GM23248 (cell line): ENCODE measurements at regions not wholly inside any gene's neighbourhood (a gene's known extent, or its start where the extent isn't known, plus 50 kb on each side); places are given as distances from the start of the nearest gene placed in this dataset.

Experiments used
- DNase-seq: peaks from one replicate; pipeline ENCODE4 v3.0.0-alpha.2; 2015
- H2AFZ ChIP-seq: fragments of 200-600 bp; sonication (generic); 2 replicates; pipeline ENCODE4 v1.6.1; 2016; ENCODE audit warnings: antibody characterized with exemption
- H3F3A ChIP-seq: fragments of 200-600 bp; sonication (generic); 2 replicates; pipeline ENCODE4 v1.6.1; 2016; ENCODE audit warnings: mild to moderate bottlenecking, antibody characterized with exemption, mixed run types; ENCODE audit not compliant: insufficient read depth
- H3K27ac ChIP-seq: fragments of 200-600 bp; sonication (generic); 2 replicates; pipeline ENCODE4 v1.5.1; 2016; ENCODE audit warnings: mild to moderate bottlenecking
- H3K27me3 ChIP-seq: fragments of 200-600 bp; sonication (generic); replicated peaks from 2 replicates; pipeline ENCODE4 v1.6.1; 2016; ENCODE audit warnings: mild to moderate bottlenecking; ENCODE audit not compliant: insufficient read depth
- H3K36me3 ChIP-seq: fragments of 200-600 bp; sonication (generic); 2 replicates; pipeline ENCODE4 v1.6.1; 2016; ENCODE audit warnings: low read depth, mild to moderate bottlenecking
- H3K4me1 ChIP-seq: fragments of 200-600 bp; sonication (generic); 2 replicates; pipeline ENCODE4 v1.6.1; 2016; ENCODE audit warnings: mild to moderate bottlenecking; ENCODE audit not compliant: insufficient read depth
- H3K4me2 ChIP-seq: fragments of 200-600 bp; sonication (generic); one replicate; pipeline ENCODE4 v1.6.1; 2016; ENCODE audit warnings: mild to moderate bottlenecking; ENCODE audit not compliant: unreplicated experiment
- H3K4me3 ChIP-seq: fragments of 200-600 bp; sonication (generic); 2 replicates; pipeline ENCODE4 v1.5.1; 2016; ENCODE audit warnings: mild to moderate bottlenecking
- H3K79me2 ChIP-seq: fragments of 200-600 bp; sonication (generic); 2 replicates; pipeline ENCODE4 v1.6.1; 2016; ENCODE audit warnings: mild to moderate bottlenecking; ENCODE audit not compliant: insufficient read depth
- H3K9ac ChIP-seq: fragments of 200-600 bp; sonication (generic); 2 replicates; pipeline ENCODE4 v1.6.1; 2016; ENCODE audit warnings: mild to moderate bottlenecking
- H3K9me2 ChIP-seq: fragments of 200-600 bp; sonication (generic); 2 replicates; pipeline ENCODE4 v1.6.1; 2016; ENCODE audit warnings: mixed run types, mild to moderate bottlenecking, moderate library complexity; ENCODE audit not compliant: insufficient read depth
- H3K9me3 ChIP-seq: fragments of 200-600 bp; sonication (generic); one replicate; pipeline ENCODE4 v1.6.1; 2017; ENCODE audit warnings: low read depth
- H4K20me1 ChIP-seq: fragments of 200-600 bp; sonication (generic); 2 replicates; pipeline ENCODE4 v1.6.0; 2016; ENCODE audit not compliant: insufficient read depth
- EZH2 ChIP-seq: fragments of 200-600 bp; sonication (generic); IDR thresholded peaks from 2 replicates; pipeline ENCODE4 v1.6.1; 2018; ENCODE audit warnings: antibody characterized with exemption, mild to moderate bottlenecking; ENCODE audit not compliant: insufficient read depth, poor library complexity, severe bottlenecking
- EZH2phosphoT487 ChIP-seq: fragments of 200-600 bp; sonication (generic); IDR thresholded peaks from 2 replicates; pipeline ENCODE4 v1.6.1; 2018; ENCODE audit warnings: antibody characterized with exemption, moderate library complexity, mild to moderate bottlenecking, low read depth; ENCODE audit not compliant: insufficient read depth
- WGBS, 2 experiments: methylation state at CpG; one replicate each; pipeline ENCODE4 v1.1.6; 2015 to 2017; ENCODE audit warnings: low lambda C conversion rate in 2 of 2, low coverage in 1 of 2; ENCODE audit errors: missing lambda C conversion rate in 2 of 2; 5-methylcytosine and 5-hydroxymethylcytosine counted together
- in situ Hi-C: fragments of 300-500 bp; cut with MboI; formaldehyde crosslinking; loops from 2 replicates; pipeline ENCODE4 v1.15.0; 2020

GRCh38 chr5:2574155-2574554 lies 177.3 kb downstream of the IRX2 start:
- Histone ChIP-seq H3K4me2 (no peak overlapping the region), H3K27me3 (no peaks in the 10 kb centered on the region), H3K36me3 (no peaks in the 10 kb centered on the region), H2AFZ (no peak overlapping the region), H3F3A (no peaks in the 10 kb centered on the region), H3K4me3 (no peak overlapping the region), H3K9ac (no peak overlapping the region), H4K20me1 (no peaks in the 10 kb centered on the region; the same call in 1 of the 2 replicates), H3K27ac (no peak overlapping the region), H3K4me1 (no peaks in the 10 kb centered on the region), H3K9me2 (no peaks in the 10 kb centered on the region), H3K79me2 (no peaks in the 10 kb centered on the region), H3K9me3 (no peaks in the 10 kb centered on the region)
- TF ChIP-seq EZH2, result no peak
- TF ChIP-seq EZH2phosphoT487, result no peak
- 15 to 16% methylated on average over 5 of the region's 5 CpGs for WGBS, 2 experiments
- no peak for DNase-seq
- in situ Hi-C loops, result no loop called here

- TF ChIP-seq EZH2 (no peak), EZH2phosphoT487 (no peak)
- H3K27ac ChIP-seq, result no peak overlapping the region
- no peaks in the 10 kb centered on the region; the same call in 1 of the 2 replicates for H4K20me1 ChIP-seq
- H3K79me2 ChIP-seq, result no peaks in the 10 kb centered on the region
- 44 to 49% methylated on average over 10 of the region's 10 CpGs for WGBS, 2 experiments
- H3K36me3 ChIP-seq, result no peaks in the 10 kb centered on the region
- no peak overlapping the region for H2AFZ ChIP-seq
- in situ Hi-C loops, result no loop called here
- no peaks in the 10 kb centered on the region for H3K9me2 ChIP-seq
- H3K4me1 ChIP-seq, result no peaks in the 10 kb centered on the region
- H3K27me3 ChIP-seq, result no peaks in the 10 kb centered on the region
- H3K4me2 ChIP-seq, result no peak overlapping the region
- H3K9ac ChIP-seq, result no peak overlapping the region
- H3F3A ChIP-seq, result no peaks in the 10 kb centered on the region
- no peak for DNase-seq
- no peaks in the 10 kb centered on the region for H3K9me3 ChIP-seq
- no peak overlapping the region for H3K4me3 ChIP-seq
Measured at GRCh38 chr5:2570586-2570985, 180.9 kb downstream of the IRX2 start.

- no peak overlapping the region for H3K4me3 ChIP-seq
- WGBS, 2 experiments, result 30 to 40% methylated on average over 14 of the region's 15 CpGs
- H3K79me2 ChIP-seq, result no peaks in the 10 kb centered on the region
- H3F3A ChIP-seq, result no peaks in the 10 kb centered on the region
- no peak overlapping the region for H3K4me2 ChIP-seq
- no peak overlapping the region for H3K9ac ChIP-seq
- no peak for DNase-seq
- H3K27me3 ChIP-seq, result no peaks in the 10 kb centered on the region
- H3K9me2 ChIP-seq, result no peaks in the 10 kb centered on the region
- H3K36me3 ChIP-seq, result no peaks in the 10 kb centered on the region
- in situ Hi-C loops, result no loop called here
- no peak overlapping the region for H3K27ac ChIP-seq
- H4K20me1 ChIP-seq, result no peaks in the 10 kb centered on the region; the same call in 1 of the 2 replicates
- no peak for TF ChIP-seq EZH2
- no peak for TF ChIP-seq EZH2phosphoT487
- H2AFZ ChIP-seq, result no peak overlapping the region
- no peaks in the 10 kb centered on the region for H3K4me1 ChIP-seq
- H3K9me3 ChIP-seq, result no peaks in the 10 kb centered on the region
Measured at GRCh38 chr5:2569774-2570542, 181.5 kb downstream of the IRX2 start.

GRCh38 chr5:2569176-2569575 lies 182.3 kb downstream of the IRX2 start:
- Histone ChIP-seq H3K4me1 (no peaks in the 10 kb centered on the region), H3K27ac (no peak overlapping the region), H2AFZ (no peak overlapping the region), H3K9ac (no peak overlapping the region), H3K36me3 (no peaks in the 10 kb centered on the region), H3K9me3 (no peaks in the 10 kb centered on the region), H3K9me2 (no peaks in the 10 kb centered on the region), H3K4me3 (no peak overlapping the region), H3F3A (no peaks in the 10 kb centered on the region), H3K4me2 (no peak overlapping the region), H3K79me2 (no peaks in the 10 kb centered on the region), H3K27me3 (no peaks in the 10 kb centered on the region), H4K20me1 (no peaks in the 10 kb centered on the region; the same call in 1 of the 2 replicates)
- in situ Hi-C loops, result no loop called here
- no peak for TF ChIP-seq EZH2phosphoT487
- no peak for TF ChIP-seq EZH2
- no peak for DNase-seq
- WGBS, 2 experiments, result 39 to 41% methylated on average over 10 of the region's 10 CpGs
